SK-N-DZ (cell line): ENCODE measurements at regions not wholly inside any gene's neighbourhood (a gene's known extent, or its start where the extent isn't known, plus 50 kb on each side); places are given as distances from the start of the nearest gene placed in this dataset.

Experiments used
- small RNA-seq, 2 experiments: library from RNA; depleted of rRNA; stranded (forward); fragments of <200 nt; gene quantifications; one replicate each; pipeline ENCODE3, GENCODE V24; 2014

Small RNAs in the stretch of these regions (small RNA-seq; reads per million reads assigned to genes)
- gene MIR7702 (0 reads per million in 2 experiments), gene RNY4P18 (0.03 to 3.2 reads per million in 2 experiments)
